Fibroblast of lung (primary cell): ENCODE measurements at regions not wholly inside any gene's neighbourhood (a gene's known extent, or its start where the extent isn't known, plus 50 kb on each side); places are given as distances from the start of the nearest gene placed in this dataset.

Experiments
- DNase-seq, 2 donors: peaks; one replicate each; pipeline versions ENCODE4 v3.0.0 to v3.0.0-alpha.2; 2010; ENCODE audit warnings: low read depth in 2 of 2
- H2AFZ ChIP-seq: 2 replicates; pipeline ENCODE4 v1.5.1; 2012; ENCODE audit warnings: low read length, control low read depth, inconsistent platforms
- H3K27ac ChIP-seq: 2 replicates; pipeline ENCODE4 v1.5.1; 2011; ENCODE audit warnings: low read length, control low read depth; ENCODE audit not compliant: insufficient read depth
- H3K27me3 ChIP-seq: 2 replicates; pipeline ENCODE4 v1.5.1; 2011; ENCODE audit warnings: mild to moderate bottlenecking, low read length; ENCODE audit not compliant: control insufficient read depth, insufficient read depth
- H3K36me3 ChIP-seq: 2 replicates; pipeline ENCODE4 v1.5.1; 2011; ENCODE audit warnings: low read length; ENCODE audit not compliant: control insufficient read depth, insufficient read depth
- H3K4me1 ChIP-seq: 2 replicates; pipeline ENCODE4 v1.5.1; 2011; ENCODE audit warnings: low read length; ENCODE audit not compliant: control insufficient read depth, insufficient read depth; ENCODE audit errors: extremely low read depth
- H3K4me2 ChIP-seq: 2 replicates; pipeline ENCODE4 v1.5.1; 2011; ENCODE audit warnings: low read length, control low read depth; ENCODE audit not compliant: insufficient read depth; ENCODE audit errors: extremely low read depth
- H3K4me3 ChIP-seq, 4 experiments: fragments of 200-600 bp in 1 of 4; sonication (generic) in 1 of 4; replicated peaks in 1 of 4; 2 replicates each; pipeline ENCODE4 v1.5.1; 2011 to 2016; ENCODE audit warnings: low read length in 4 of 4, low read depth in 3 of 4, mild to moderate bottlenecking in 3 of 4, control low read depth in 2 of 4, inconsistent platforms in 1 of 4, mixed read lengths in 1 of 4; ENCODE audit not compliant: insufficient read depth in 1 of 4; ENCODE audit errors: control extremely low read depth in 1 of 4
- H3K79me2 ChIP-seq: 2 replicates; pipeline ENCODE4 v1.5.1; 2012; ENCODE audit warnings: mild to moderate bottlenecking, low read length, inconsistent platforms; ENCODE audit not compliant: control insufficient read depth, insufficient read depth
- H3K9ac ChIP-seq: 2 replicates; pipeline ENCODE4 v1.5.1; 2011; ENCODE audit warnings: mild to moderate bottlenecking, low read length, control low read depth; ENCODE audit not compliant: insufficient read depth
- H3K9me3 ChIP-seq: 2 replicates; pipeline ENCODE4 v1.5.1; 2012; ENCODE audit warnings: low read depth, low read length; ENCODE audit not compliant: control insufficient read depth, insufficient read depth
- H4K20me1 ChIP-seq: 2 replicates; pipeline ENCODE4 v1.5.1; 2011; ENCODE audit warnings: low read length; ENCODE audit not compliant: control insufficient read depth, insufficient read depth; ENCODE audit errors: extremely low read depth
- EZH2 ChIP-seq: IDR thresholded peaks from 2 replicates; pipeline ENCODE4 v1.5.1; 2012; ENCODE audit warnings: low read length, control low read depth, mild to moderate bottlenecking; ENCODE audit errors: missing control alignments
- TF ChIP-seq, protein P1 (sequence below), 2 donors: IDR thresholded peaks in 1 of 2; conservative IDR thresholded peaks in 1 of 2; 1 replicate in 1 of 2; 2 replicates in 1 of 2; pipeline ENCODE4 v1.5.1; 2011 to 2012; ENCODE audit warnings: low read length in 2 of 2, control low read depth in 1 of 2, inconsistent platforms in 1 of 2, low read depth in 1 of 2, mild to moderate bottlenecking in 1 of 2

DNA sequence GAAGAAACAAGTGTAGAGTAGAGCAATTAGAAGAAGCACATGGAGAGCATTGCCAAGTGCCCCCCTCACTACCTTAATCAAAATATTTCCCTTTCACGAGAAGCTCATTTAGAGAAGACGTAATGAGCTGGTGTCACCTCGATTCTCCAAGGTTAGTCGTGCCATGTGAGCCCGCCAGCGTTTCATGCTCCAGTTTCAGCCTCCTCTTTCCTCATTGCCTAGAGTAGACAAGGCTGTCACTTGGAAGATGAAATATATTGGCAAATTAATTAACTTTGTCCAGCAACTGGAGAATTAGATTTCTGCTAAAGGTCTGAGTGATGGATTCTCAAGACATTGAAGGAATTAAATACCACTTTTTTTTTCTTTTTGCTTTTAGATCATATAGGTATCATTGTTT, 399.6 kb downstream of the TUSC7 start:
- Histone ChIP-seq H3K4me2 (no peak overlapping the region), H3K27me3 (no peaks in the 10 kb centered on the region), H4K20me1 (no peaks in the 10 kb centered on the region), H3K4me3 (no peak overlapping the region), H3K4me1 (no peaks in the 10 kb centered on the region), H3K27ac (no peak overlapping the region), H3K36me3 (no peaks in the 10 kb centered on the region), H2AFZ (no peak overlapping the region), H3K9me3 (no peaks in the 10 kb centered on the region), H3K79me2 (no peaks in the 10 kb centered on the region), H3K9ac (no peak overlapping the region)
- DNase-seq: no peak
- TF ChIP-seq, protein P1, sequence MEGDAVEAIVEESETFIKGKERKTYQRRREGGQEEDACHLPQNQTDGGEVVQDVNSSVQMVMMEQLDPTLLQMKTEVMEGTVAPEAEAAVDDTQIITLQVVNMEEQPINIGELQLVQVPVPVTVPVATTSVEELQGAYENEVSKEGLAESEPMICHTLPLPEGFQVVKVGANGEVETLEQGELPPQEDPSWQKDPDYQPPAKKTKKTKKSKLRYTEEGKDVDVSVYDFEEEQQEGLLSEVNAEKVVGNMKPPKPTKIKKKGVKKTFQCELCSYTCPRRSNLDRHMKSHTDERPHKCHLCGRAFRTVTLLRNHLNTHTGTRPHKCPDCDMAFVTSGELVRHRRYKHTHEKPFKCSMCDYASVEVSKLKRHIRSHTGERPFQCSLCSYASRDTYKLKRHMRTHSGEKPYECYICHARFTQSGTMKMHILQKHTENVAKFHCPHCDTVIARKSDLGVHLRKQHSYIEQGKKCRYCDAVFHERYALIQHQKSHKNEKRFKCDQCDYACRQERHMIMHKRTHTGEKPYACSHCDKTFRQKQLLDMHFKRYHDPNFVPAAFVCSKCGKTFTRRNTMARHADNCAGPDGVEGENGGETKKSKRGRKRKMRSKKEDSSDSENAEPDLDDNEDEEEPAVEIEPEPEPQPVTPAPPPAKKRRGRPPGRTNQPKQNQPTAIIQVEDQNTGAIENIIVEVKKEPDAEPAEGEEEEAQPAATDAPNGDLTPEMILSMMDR (conservative IDR thresholded peaks at IDR 0.05 in 1 of 2, IDR thresholded peaks at IDR 0.05 in 1 of 2; ENCODE audit: low read depth in 1 of 2, low read length in 2 of 2): no peak
- no peak for TF ChIP-seq EZH2

DNA sequence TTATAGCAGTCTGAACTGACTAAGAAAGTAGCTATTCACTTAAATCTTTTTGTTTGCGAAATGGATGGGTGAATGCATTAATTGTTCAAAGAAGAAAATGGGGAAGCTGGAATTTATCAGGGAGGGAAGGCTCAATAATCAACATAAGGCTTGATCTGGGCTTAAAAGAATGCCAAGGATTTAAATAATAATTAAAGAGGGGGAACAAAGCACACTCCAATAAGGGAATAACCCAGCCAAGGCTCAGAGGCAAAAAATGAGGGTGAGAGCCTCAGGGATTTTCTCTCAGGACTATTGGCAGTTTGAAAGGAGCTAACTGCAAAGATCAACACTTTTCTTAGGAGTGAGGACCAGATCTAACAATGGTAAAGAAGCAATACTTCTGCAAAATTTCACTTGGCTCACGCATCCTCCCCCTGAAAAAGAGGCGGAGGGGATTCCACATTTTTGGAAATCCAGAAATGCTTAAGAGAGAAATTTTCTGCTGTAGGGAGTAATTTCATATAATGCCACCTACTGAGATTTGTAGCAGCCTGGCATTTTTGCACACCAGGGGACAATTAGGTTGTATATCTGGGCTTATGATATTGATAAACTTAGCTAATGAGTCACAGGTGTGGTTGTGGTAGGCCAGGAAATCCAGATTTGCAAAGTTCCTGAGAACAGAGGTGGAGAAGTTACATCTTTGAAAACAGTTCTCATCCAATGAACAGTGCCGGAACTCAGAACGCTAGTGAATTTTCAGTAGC, 405.1 kb downstream of the TUSC7 start:
- Histone ChIP-seq H3K27me3 (no peaks in the 10 kb centered on the region), H3K79me2 (no peaks in the 10 kb centered on the region), H4K20me1 (no peaks in the 10 kb centered on the region), H2AFZ (no peak overlapping the region), H3K4me1 (no peaks in the 10 kb centered on the region), H3K4me2 (no peak overlapping the region), H3K9ac (no peak overlapping the region), H3K9me3 (no peaks in the 10 kb centered on the region), H3K27ac (no peak overlapping the region), H3K36me3 (no peaks in the 10 kb centered on the region), H3K4me3 (no peak overlapping the region)
- TF ChIP-seq, protein P1 (conservative IDR thresholded peaks at IDR 0.05 in 1 of 2, IDR thresholded peaks at IDR 0.05 in 1 of 2; ENCODE audit: low read depth in 1 of 2, low read length in 2 of 2): no peak
- no peak for TF ChIP-seq EZH2
- DNase-seq: no peak

DNA sequence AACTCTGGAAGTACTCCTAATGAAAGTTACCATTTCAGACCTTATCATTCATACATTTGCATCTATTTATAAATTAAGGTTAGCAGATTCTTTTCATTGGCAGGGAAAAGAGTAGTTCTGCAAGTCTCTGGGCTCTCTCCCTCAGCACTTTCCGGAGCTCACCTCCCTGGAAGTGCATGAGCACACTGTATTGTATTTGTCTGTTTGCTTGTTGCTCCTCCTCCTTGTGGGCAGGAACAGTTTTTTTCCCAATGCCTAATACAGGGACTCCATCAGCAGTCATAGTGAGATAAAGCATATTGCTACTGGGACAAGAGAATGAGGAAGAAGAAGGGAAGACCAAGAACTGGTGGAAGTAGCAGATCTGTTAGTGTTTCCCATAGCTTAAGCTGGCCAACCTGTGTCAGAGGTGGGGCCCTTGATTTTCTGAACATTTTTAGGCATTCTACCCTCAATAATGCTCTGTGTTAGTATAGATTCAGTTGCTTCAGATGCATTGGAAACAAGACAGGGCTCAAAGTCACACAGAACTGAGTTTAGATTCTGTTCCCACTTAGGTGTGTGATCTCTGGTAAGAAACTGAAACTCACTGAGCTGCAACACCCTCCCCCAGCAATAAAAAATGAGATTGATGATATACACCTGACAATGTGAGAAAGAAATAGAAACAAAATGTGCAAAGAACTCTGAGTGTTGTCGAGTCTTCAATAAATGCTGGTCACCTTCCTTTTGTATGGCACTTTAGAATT, 407.8 kb downstream of the TUSC7 start:
- no peaks in the 10 kb centered on the region for H3K27me3 ChIP-seq
- H2AFZ ChIP-seq: no peak overlapping the region
- H3K4me3 ChIP-seq: no peak overlapping the region
- no peaks in the 10 kb centered on the region for H3K79me2 ChIP-seq
- H3K27ac ChIP-seq: no peak overlapping the region
- no peaks in the 10 kb centered on the region for H4K20me1 ChIP-seq
- H3K9ac ChIP-seq: no peak overlapping the region
- H3K4me2 ChIP-seq: no peak overlapping the region
- TF ChIP-seq, protein P1 (conservative IDR thresholded peaks at IDR 0.05 in 1 of 2, IDR thresholded peaks at IDR 0.05 in 1 of 2; ENCODE audit: low read depth in 1 of 2, low read length in 2 of 2): no peak
- TF ChIP-seq EZH2: no peak
- H3K4me1 ChIP-seq: no peaks in the 10 kb centered on the region
- H3K36me3 ChIP-seq: no peaks in the 10 kb centered on the region
- no peak for DNase-seq
- no peaks in the 10 kb centered on the region for H3K9me3 ChIP-seq
